Liver (tissue), 8 donors: ENCODE measurements at regions not wholly inside any gene's neighbourhood (a gene's known extent, or its start where the extent isn't known, plus 50 kb on each side); places are given as distances from the start of the nearest gene placed in this dataset.

ENCODE experiments used
- DNase-seq: peaks from one replicate; pipeline ENCODE4 v3.0.0-alpha.2; 2017; ENCODE audit warnings: low spot score
- H3K27ac ChIP-seq, 2 donors: one replicate each; pipeline ENCODE4 v1.7.0; 2013; ENCODE audit warnings: inconsistent platforms in 2 of 2, low read length in 2 of 2, control low read depth in 1 of 2, low read depth in 1 of 2, mild to moderate bottlenecking in 1 of 2
- H3K27me3 ChIP-seq, 4 donors: one replicate each; pipeline versions ENCODE4 v1.6.1 to v1.7.0; 2013; ENCODE audit warnings: low read length in 3 of 4, inconsistent platforms in 1 of 4, mild to moderate bottlenecking in 1 of 4, moderate library complexity in 1 of 4; ENCODE audit not compliant: control insufficient read depth in 4 of 4, insufficient read depth in 4 of 4
- H3K36me3 ChIP-seq, 4 donors: one replicate each; pipeline versions ENCODE4 v1.6.1 to v1.7.0; 2013; ENCODE audit warnings: low read length in 3 of 4, mild to moderate bottlenecking in 3 of 4, low read depth in 1 of 4, moderate library complexity in 1 of 4; ENCODE audit not compliant: control insufficient read depth in 4 of 4, insufficient read depth in 3 of 4
- H3K4me1 ChIP-seq, 4 donors: one replicate each; pipeline versions ENCODE4 v1.6.1 to v1.7.0; 2013; ENCODE audit warnings: low read length in 3 of 4, mild to moderate bottlenecking in 3 of 4, moderate library complexity in 1 of 4; ENCODE audit not compliant: control insufficient read depth in 4 of 4, insufficient read depth in 4 of 4
- H3K4me3 ChIP-seq, 3 donors: one replicate each; pipeline versions ENCODE4 v1.6.1 to v1.7.0; 2013; ENCODE audit warnings: low read length in 3 of 3, control low read depth in 1 of 3, low read depth in 1 of 3, mild to moderate bottlenecking in 1 of 3
- H3K9ac ChIP-seq, 2 donors: one replicate each; pipeline ENCODE4 v1.7.0; 2013; ENCODE audit warnings: low read length in 2 of 2, mild to moderate bottlenecking in 2 of 2, moderate library complexity in 2 of 2, control low read depth in 1 of 2, low read depth in 1 of 2
- H3K9me3 ChIP-seq, 4 donors: one replicate each; pipeline versions ENCODE4 v1.6.1 to v1.7.0; 2013; ENCODE audit warnings: low read length in 3 of 4; ENCODE audit not compliant: control insufficient read depth in 4 of 4
- ATF3 ChIP-seq: IDR thresholded peaks from 2 replicates; pipeline ENCODE4 v1.6.1; 2016; ENCODE audit warnings: antibody characterized with exemption
- EGR1 ChIP-seq, 2 donors: IDR thresholded peaks; 2 replicates each; pipeline ENCODE4 v1.6.1; 2016 to 2018; ENCODE audit warnings: antibody characterized with exemption in 2 of 2, low read depth in 2 of 2
- FOXA1 ChIP-seq: IDR thresholded peaks from 2 replicates; pipeline ENCODE4 v1.6.1; 2016; ENCODE audit warnings: antibody characterized with exemption
- FOXA2 ChIP-seq: IDR thresholded peaks from 2 replicates; pipeline ENCODE4 v1.6.1; 2016; ENCODE audit warnings: antibody characterized with exemption
- GABPA ChIP-seq, 2 donors: IDR thresholded peaks in 1 of 2; conservative IDR thresholded peaks in 1 of 2; 2 replicates each; pipeline ENCODE4 v1.6.1; 2016; ENCODE audit warnings: antibody characterized with exemption in 2 of 2, mild to moderate bottlenecking in 1 of 2, moderate library complexity in 1 of 2
- HNF4A ChIP-seq, 2 donors: conservative IDR thresholded peaks; 2 replicates each; pipeline ENCODE4 v1.6.1; 2016; ENCODE audit warnings: antibody characterized with exemption in 2 of 2, mild to moderate bottlenecking in 2 of 2
- HNF4G ChIP-seq: IDR thresholded peaks from 2 replicates; pipeline ENCODE4 v1.6.1; 2016; ENCODE audit warnings: antibody characterized with exemption
- JUND ChIP-seq, 2 donors: IDR thresholded peaks; 2 replicates each; pipeline ENCODE4 v1.6.1; 2016; ENCODE audit warnings: antibody characterized with exemption in 2 of 2
- NR2F2 ChIP-seq: IDR thresholded peaks from 2 replicates; pipeline ENCODE4 v1.6.1; 2016; ENCODE audit warnings: antibody characterized with exemption
- RAD21 ChIP-seq, 2 donors: IDR thresholded peaks; 2 replicates each; pipeline ENCODE4 v1.6.1; 2016; ENCODE audit warnings: antibody characterized with exemption in 2 of 2, mild to moderate bottlenecking in 2 of 2
- REST ChIP-seq: IDR thresholded peaks from 2 replicates; pipeline ENCODE4 v1.6.1; 2016; ENCODE audit warnings: antibody characterized with exemption, mild to moderate bottlenecking
- RXRA ChIP-seq, 2 donors: IDR thresholded peaks; 2 replicates each; pipeline ENCODE4 v1.6.1; 2017 to 2018; ENCODE audit warnings: antibody characterized with exemption in 2 of 2, mild to moderate bottlenecking in 1 of 2
- SP1 ChIP-seq: IDR thresholded peaks from 2 replicates; pipeline ENCODE4 v1.6.1; 2018; ENCODE audit warnings: antibody characterized with exemption, mild to moderate bottlenecking
- TAF1 ChIP-seq: conservative IDR thresholded peaks from 2 replicates; pipeline ENCODE4 v1.6.1; 2016; ENCODE audit warnings: antibody characterized with exemption, mild to moderate bottlenecking
- YY1 ChIP-seq: IDR thresholded peaks from 2 replicates; pipeline ENCODE4 v1.6.1; 2016; ENCODE audit warnings: antibody characterized with exemption, mild to moderate bottlenecking
- WGBS: extraction: QIAGEN DNeasy Blood & Tissue Kit; methylation state at CpG from one replicate; pipeline ENCODE4 v1.1.7; 2013; 5-methylcytosine and 5-hydroxymethylcytosine counted together
- TF ChIP-seq, protein P1 (sequence below): IDR thresholded peaks from 2 replicates; pipeline ENCODE4 v1.6.1; 2016; ENCODE audit warnings: antibody characterized with exemption
- TF ChIP-seq, protein P2 (sequence below): IDR thresholded peaks from 2 replicates; pipeline ENCODE4 v1.6.1; 2016; ENCODE audit warnings: antibody characterized with exemption
- TF ChIP-seq, protein P3 (sequence below): fragments of 150-350 bp; IDR thresholded peaks from 2 replicates; pipeline ENCODE4 v1.5.1; 2017; ENCODE audit warnings: improper control_type of control experiment, low read depth, low read length; ENCODE audit not compliant: missing input control
- donor health status: healthy.
- donor health status: healthy.
- donor health status: healthy.
- donor health status: healthy.
- donor health status: healthy.

- 96% methylated on average over 2 of the region's 2 CpGs for WGBS
- no peak overlapping the region for H3K27ac ChIP-seq
- no peaks in the 10 kb centered on the region for H3K9me3 ChIP-seq
- no peaks in the 10 kb centered on the region for H3K36me3 ChIP-seq
- H3K4me1 ChIP-seq = peaks cover 0 to under 1% (median 0%) of the 10 kb centered on the region in 4 donors
- TF ChIP-seq HNF4G (no peak), ATF3 (no peak), REST (no peak), FOXA2 (no peak), FOXA1 (no peak), JUND (IDR thresholded peaks at IDR 0.05) (no peak), YY1 (no peak), EGR1 (IDR thresholded peaks at IDR 0.05; ENCODE audit: low read depth in 2 of 2) (no peak), SP1 (no peak), GABPA (IDR thresholded peaks at IDR 0.05 in 1 of 2, conservative IDR thresholded peaks at IDR 0.05 in 1 of 2) (no peak), RAD21 (IDR thresholded peaks at IDR 0.05) (no peak), RXRA (IDR thresholded peaks at IDR 0.05) (no peak), NR2F2 (no peak), HNF4A (conservative IDR thresholded peaks at IDR 0.05) (no peak), TAF1 (no peak)
- TF ChIP-seq, protein P1, sequence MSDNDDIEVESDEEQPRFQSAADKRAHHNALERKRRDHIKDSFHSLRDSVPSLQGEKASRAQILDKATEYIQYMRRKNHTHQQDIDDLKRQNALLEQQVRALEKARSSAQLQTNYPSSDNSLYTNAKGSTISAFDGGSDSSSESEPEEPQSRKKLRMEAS = no peak
- TF ChIP-seq, protein P2, sequence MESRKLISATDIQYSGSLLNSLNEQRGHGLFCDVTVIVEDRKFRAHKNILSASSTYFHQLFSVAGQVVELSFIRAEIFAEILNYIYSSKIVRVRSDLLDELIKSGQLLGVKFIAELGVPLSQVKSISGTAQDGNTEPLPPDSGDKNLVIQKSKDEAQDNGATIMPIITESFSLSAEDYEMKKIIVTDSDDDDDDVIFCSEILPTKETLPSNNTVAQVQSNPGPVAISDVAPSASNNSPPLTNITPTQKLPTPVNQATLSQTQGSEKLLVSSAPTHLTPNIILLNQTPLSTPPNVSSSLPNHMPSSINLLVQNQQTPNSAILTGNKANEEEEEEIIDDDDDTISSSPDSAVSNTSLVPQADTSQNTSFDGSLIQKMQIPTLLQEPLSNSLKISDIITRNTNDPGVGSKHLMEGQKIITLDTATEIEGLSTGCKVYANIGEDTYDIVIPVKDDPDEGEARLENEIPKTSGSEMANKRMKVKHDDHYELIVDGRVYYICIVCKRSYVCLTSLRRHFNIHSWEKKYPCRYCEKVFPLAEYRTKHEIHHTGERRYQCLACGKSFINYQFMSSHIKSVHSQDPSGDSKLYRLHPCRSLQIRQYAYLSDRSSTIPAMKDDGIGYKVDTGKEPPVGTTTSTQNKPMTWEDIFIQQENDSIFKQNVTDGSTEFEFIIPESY = no peak
- TF ChIP-seq, protein P3, sequence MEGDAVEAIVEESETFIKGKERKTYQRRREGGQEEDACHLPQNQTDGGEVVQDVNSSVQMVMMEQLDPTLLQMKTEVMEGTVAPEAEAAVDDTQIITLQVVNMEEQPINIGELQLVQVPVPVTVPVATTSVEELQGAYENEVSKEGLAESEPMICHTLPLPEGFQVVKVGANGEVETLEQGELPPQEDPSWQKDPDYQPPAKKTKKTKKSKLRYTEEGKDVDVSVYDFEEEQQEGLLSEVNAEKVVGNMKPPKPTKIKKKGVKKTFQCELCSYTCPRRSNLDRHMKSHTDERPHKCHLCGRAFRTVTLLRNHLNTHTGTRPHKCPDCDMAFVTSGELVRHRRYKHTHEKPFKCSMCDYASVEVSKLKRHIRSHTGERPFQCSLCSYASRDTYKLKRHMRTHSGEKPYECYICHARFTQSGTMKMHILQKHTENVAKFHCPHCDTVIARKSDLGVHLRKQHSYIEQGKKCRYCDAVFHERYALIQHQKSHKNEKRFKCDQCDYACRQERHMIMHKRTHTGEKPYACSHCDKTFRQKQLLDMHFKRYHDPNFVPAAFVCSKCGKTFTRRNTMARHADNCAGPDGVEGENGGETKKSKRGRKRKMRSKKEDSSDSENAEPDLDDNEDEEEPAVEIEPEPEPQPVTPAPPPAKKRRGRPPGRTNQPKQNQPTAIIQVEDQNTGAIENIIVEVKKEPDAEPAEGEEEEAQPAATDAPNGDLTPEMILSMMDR = no peak
- H3K27me3 ChIP-seq = no peaks in the 10 kb centered on the region
- H3K4me3 ChIP-seq = no peak overlapping the region
- H3K9ac ChIP-seq = no peak overlapping the region
- no peak for DNase-seq
Observed at GRCh38 chr5:96189028-96189826, 227.6 kb upstream of the ELL2 start.
